GM19452 (cell line): ENCODE measurements at regions not wholly inside any gene's neighbourhood (a gene's known extent, or its start where the extent isn't known, plus 50 kb on each side); places are given as distances from the start of the nearest gene placed in this dataset.

Experiments used
- ATAC-seq: cut with Tn5 transposase; IDR thresholded peaks from one replicate; pipeline ENCODE4 v1.9.1; 2021; ENCODE audit not compliant: unreplicated experiment

- no peak for ATAC-seq
Measured at GRCh38 chr22:18731075-18731666, 119.5 kb upstream of the RIMBP3 start.

- ATAC-seq, result peak; percentile 98
Measured at GRCh38 chr22:18730410-18730809, 118.7 kb upstream of the RIMBP3 start.
